Inferior parietal cortex (tissue), 1 donor: ENCODE measurements at regions not wholly inside any gene's neighbourhood (a gene's known extent, or its start where the extent isn't known, plus 50 kb on each side); places are given as distances from the start of the nearest gene placed in this dataset.
A peak's percentile ranks its signal among the peaks of the same experiment; 100 is the strongest.

ENCODE experiments used
- DNase-seq: peaks from one replicate; pipeline ENCODE4 v3.0.0-alpha.2; 2016; ENCODE audit errors: extremely low spot score

DNA sequence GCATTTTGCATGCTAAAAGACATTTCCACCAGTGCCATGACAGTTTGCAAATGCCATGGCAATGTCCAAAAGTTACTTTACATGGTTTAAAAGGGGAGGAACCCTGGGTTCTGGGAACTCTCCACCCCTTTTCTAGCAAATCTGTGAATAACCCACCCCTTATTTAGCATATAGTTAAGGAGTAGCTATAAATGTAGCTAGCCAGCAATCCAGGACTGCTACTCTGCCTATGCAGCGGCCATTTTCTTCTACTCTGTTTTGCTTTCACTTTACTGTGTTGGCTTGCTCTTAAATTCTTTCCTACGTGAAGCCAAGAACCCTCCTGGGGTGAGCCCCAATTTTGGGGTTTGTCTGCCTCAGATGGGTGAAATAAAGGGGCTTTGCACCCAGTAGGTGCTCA, 141.0 kb downstream of the PTPN11 start:
- DNase-seq: no peak

DNA sequence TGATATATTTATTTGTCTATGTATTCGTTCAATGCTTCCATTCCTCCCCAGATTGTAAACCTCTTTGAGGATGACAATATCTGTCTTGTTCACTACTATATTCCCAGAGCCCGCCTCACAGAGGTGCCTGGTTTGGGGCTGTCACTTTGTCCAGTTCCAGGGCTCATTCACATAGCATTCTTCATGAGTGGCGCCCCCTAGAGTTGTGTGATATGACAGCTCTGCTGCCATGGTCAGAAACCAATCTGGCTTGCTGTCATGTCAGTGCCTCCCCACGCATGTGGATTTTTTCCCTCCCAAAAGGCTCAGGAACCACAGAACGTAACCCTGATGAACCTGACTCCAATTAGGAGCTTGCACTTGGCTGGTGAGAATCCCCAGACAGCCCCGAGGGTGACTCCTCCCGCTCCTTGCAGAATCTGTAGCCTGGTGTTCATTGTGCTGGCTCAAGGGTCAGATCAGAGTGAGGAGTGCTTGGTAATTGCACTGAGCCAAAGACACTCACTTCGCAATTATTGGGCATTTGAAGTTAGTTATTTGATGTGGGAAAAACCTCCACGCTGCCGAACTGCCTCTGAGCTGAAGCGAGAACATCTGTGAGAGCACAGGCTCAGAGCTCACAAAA, 145.5 kb downstream of the PTPN11 start:
- DNase-seq: no peak

DNA sequence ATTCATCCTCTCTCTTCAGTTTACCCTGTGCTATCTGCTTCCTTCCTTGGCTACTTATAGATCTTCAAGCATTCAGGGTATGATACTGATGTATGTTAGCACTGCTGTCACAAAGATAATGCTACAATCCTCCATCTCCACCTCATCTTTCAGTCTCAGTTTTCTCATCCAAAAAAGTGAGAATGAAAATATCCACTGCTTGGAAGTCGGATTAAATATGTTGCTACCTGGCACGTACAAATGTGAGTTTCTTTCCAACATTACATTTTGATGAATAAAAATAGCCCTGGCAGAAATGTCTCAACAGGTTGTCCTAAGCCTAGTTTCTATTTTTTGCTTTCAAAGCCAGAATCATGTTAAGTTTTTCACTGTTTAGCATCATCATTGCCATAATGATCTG, 149.9 kb downstream of the PTPN11 start:
- DNase-seq: no peak

DNA sequence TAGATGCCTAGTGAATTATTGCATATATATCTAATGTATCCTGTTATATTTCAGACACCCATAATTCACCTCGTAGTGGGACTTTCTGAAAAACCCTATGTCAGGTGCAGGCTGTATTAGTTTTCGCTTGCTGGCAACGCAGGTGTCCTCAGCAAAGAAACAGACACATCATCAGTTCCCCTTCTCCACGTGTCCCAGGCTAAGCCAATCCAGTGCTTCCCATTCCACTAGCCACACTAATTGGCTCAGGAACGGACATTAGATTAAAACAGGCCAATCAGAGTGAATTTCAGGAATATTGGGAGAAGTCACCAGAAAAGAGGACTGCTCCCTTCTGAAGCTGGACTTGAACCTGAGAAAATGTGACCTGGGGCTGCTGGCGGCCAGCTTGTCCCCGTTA, 151.3 kb downstream of the PTPN11 start:
- no peak for DNase-seq

DNA sequence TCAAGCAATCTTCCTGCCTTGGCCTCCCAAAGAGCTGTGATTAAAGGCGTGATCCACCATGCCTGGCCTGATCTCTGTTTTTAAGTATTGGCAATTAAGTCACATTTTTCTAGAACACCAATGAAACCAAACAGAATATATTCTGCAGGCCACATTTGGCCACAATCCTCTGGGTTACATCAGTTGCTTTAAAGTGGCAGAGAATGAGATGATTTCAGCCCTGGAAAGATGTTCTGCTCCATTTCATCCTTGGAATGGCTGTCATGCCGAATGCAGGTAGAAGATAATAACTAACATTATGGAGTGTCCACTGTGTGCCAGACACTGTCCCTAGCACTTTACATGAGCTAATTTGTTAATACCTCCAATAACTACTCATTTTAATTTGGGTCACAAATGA, 154.4 kb downstream of the PTPN11 start:
- no peak for DNase-seq

DNA sequence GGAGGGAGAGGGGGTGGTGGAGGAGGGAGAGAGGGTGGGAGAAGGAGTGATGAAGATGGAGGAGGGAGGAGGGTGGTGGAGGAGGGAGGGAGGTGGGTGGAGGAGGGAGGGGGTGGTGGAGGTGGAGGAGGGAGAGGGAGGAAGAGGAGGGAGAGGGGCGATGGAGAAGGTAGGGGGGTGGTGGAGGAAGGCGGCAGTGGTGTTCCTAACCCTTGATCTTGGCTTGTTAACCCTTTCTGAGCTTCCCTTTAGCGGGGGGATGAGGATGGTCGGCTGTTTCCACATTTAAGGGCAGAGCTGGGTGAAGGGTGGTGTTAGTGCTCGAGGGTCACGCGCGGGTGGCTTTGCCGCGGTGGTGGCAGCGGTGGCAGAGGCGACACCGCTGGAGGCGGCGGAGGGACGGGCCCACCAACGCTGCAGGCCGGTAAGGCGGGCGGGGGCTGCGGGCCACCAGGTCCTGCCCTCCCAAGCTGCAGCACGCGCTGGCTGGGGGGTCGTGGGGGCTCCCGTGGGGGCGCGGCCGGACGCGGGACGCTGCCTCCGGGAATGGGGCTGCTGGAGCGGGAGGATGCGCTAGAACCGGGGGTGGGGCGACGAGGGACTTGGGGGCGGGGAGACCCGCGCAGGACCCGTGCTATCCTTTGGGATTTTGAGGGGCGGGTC, 156.3 kb downstream of the PTPN11 start:
- DNase-seq: no peak

DNA sequence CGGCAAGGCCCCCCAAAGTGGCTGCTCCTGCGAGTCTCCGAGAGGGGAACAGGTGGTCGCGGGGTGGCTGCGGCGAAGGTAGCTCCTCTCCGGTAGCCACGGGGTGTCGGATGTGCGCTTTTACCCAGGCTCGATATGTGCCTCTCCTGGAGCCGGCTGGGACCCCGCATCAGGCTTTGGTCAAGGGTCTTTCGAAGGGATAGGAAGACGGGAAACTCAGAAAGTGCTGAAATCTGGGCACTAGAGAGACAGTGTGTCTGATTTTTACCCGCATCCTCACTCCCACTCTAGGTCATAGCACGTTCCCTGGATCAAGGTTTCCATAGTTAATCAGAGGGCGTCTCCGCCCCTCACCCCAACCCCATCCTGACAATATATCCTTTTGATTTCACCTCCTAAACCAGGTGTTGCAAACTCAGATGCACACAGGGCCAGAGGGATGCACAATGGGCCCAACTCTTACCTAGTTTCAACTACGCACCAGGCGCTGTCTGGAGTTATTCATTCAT, 156.9 kb downstream of the PTPN11 start:
- no peak for DNase-seq

DNA sequence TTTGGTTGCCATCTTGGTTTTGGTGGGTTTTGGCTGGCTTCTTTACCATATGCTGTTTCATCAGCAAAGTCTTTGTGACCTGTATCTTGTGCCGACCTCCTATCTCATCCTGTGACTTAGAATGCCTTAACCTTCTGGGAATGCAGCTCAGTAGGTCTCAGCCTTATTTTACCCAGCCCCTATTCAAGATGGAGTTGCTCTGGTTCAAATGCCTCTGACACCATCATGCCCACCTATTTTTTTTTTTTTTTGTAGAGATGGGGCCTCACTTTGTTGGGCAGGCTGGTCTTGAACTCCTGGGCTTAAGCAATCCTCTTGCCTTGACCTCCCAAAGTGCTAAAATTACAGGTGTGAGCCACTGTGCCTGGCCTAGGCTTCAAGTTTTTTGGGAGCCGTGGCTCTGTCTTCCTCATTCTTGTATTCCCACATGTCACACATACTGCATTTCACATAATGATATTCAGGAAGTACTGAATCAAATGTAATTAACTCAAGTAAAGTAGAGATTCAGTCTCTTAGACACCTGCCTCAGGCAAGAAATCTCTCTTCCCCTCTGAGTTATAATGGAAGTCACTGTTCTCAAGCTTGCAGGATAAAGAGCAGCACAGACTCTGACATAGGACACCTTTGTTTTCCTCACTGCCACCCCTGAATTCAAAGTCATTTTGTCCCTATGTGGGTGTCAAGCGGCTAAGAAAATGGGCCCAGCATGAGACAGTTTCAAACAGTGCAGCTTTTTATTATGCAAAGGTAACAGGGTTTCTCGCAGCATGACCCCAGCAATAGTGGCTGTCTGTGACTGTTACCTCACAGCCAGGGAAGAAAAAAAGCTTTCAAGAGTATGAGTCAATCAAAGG, 159.0 kb downstream of the PTPN11 start:
- no peak for DNase-seq

DNA sequence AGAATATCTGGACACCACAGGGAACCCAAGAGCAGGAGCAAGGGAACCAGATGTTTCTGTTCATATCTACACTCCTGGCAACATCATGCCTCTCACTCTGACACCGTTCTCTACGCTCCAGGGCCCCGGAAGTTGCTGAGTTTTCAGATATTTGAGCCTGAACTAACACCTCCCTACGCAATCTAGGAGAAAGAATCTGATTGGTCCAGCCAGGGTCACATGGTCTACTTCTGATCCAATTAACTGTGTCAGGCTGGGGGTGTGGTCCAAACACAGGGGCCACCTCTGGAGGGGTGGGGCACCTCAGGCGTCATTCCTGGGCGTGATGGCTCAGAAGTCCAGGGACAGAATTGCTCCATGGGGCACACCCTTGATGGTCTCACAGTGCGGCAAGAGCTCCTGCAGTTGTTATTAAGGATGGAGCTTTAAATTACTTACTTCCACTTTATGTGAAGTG, 165.5 kb downstream of the PTPN11 start:
- no peak for DNase-seq

DNA sequence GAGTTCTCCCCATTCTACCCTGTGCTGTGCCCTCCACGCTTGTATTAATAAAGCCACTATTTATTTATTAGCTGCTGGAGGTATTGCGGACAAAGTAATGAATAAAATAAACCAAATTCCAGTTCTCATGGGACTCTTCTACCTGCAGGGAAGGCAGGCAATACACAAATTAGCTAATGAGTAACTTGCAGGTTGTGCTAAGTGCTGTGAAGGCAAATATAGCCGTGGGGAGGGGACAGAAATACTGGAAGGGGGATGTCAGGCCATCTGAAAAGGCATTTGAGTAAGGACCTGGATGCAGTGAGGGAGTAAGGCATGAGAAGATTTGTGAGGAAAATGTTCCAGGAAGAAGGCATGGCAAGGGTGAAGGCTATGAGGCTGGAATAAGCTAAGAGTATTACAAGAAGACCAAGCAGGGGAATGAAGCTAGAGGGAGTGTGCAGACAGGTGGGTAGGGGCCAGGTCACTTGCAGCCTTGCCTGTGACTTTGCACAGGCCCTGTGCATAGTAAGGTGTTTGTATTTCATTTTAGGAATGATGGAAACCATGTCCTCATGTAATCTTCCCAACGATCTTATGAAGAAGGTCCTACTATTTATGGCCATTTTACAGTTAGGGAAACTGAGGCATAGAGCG, 167.5 kb downstream of the PTPN11 start:
- DNase-seq: no peak

DNA sequence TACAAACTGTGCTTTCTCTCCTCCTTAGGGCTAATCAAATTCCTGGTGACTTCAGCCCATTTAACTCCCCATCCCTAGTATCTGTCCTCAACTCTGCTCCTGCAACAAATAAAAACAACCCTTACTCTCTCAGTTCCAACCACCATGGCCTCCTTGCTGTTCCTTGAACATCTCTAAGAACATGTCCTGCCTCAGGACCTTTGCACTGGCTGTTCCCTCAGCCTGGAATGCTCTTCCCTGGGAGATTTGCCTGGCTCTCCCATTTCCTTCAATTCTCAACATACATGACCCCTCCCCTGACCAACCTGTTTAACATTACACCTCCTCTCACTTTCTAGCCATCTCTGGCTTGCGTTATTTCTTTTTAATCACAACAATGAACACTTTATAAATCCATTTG, 170.5 kb downstream of the PTPN11 start:
- DNase-seq: no peak

DNA sequence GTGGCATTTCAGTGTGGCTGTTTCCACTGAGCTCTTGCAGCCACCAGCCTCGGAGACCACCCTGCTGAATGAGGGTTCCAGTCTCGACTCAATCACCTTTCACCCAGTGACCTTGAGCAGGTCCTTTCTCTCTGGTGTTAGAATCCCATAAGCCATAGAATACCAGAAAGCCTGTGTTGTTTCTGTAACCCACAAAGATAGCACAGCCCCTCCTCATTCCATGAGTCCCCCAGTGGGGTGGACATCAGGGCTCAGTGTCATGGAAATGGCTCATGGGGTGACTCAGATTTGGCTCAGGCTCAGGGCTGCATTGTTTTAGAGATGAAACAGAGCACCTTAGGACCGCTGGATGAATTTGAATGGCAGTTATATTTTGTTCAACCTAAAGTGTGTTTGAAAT, 171.5 kb downstream of the PTPN11 start:
- no peak for DNase-seq

DNA sequence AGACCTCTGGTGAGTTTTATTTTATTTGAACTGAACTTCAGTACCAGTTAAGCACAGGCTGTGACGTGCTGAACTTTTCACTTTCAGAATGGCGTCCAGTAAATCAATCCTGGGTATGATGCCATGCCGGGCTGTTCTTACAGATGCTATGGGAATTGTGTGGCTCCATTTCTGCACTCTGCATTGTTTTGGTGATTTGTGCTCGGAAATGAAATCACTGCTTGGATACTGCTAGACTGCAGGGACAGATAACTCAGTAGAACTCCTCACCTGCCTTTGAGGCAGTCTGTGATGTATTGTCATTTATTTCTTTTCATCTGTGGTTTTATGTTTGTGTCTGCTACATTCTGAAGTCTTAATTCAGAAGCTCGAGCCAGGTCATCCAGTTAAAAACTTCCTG, 172.7 kb downstream of the PTPN11 start:
- DNase-seq: no peak

DNA sequence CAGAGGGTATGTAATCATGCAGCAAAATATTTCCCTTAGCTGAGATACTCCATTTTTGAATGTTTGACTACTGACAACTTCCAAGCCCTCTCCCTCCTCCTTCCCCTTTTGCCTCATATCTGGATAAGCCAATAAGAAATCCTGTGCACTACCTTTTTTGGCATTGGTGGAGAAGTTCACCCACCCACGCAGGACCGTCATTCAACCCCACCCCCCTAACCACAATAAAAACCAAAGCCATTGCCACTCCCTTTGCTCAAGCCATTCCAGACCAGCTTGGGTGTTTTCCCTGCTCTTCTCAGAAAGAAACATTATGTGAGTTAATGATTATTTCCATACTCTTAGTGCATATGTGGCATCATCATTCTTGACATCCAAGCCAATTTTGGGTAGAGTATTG, 176.7 kb downstream of the PTPN11 start:
- no peak for DNase-seq

DNA sequence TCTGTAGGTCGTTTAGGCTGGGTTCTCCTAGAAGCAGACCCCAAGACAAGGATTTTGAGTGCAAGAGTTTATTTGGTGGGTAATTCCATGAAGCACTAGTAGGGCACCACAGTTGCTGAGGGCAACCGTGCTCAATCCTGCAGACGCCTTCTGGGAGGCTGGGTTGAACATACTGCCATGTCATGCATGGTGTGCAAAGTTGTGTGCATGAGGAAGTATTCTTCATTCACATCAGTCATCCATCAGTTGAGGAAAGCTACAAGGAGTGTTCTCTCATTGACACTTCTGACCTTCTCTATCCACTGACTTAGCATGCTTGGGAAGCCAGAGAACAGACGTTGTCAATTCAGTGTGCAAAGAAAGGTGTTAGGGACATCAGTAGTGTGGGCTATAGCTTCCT, 179.2 kb downstream of the PTPN11 start:
- no peak for DNase-seq

DNA sequence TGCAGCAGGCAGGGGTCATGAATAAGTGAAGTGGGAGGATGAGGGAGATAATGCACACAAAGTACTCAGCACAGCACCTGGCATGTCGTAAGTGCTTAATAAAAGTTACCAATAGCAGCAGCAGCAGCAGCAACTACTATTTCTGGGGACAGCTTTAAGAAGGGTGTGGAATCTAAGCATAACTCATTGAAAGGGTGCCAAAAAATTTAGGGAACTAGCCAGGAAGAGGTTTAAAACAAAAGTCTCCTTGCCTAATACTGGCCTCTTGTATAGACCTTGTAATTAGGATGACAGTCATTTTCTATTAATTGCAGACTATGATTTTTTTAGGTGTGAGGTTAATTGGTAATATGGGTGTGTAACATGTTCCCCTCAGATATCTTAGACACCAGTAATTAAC, 179.9 kb downstream of the PTPN11 start:
- DNase-seq: no peak

DNA sequence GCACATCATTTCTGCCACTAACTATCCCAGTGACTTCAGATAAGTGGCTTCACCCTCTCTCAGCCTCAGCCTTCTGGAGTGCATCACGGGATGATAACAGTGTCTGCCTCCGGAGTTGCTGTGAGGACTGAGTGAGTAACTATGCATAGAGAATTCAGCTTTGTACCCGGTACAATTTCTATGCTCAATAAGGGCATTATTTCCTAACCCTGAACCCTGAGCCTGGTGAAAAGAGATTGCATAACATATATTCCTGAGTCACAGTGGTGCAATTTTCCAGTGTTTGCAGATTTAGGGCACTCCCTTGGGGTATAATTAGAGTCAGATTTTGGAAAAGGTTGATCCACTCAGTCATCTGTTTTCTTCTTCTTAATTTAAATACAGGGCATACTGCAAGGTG, 181.1 kb downstream of the PTPN11 start:
- no peak for DNase-seq

DNA sequence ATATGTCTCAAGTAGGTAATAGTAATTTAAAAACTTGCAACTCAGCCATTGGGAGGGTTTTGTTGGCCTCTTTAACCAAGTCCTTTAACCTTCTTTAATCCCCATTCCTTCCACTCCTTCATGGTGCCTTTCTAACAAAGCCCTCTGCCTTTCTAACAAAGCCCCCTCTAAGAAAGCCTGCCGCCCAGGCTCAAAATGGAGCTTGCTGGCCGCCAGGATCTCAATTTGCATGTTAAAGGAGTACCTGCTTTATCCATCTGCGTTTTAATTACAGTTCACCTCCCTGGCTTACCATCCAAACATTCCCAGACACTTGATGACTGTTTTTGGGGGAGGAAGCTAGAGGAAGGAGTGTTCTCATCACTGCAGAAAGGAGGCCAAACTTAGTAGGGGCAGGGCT, 183.4 kb downstream of the PTPN11 start:
- no peak for DNase-seq

DNA sequence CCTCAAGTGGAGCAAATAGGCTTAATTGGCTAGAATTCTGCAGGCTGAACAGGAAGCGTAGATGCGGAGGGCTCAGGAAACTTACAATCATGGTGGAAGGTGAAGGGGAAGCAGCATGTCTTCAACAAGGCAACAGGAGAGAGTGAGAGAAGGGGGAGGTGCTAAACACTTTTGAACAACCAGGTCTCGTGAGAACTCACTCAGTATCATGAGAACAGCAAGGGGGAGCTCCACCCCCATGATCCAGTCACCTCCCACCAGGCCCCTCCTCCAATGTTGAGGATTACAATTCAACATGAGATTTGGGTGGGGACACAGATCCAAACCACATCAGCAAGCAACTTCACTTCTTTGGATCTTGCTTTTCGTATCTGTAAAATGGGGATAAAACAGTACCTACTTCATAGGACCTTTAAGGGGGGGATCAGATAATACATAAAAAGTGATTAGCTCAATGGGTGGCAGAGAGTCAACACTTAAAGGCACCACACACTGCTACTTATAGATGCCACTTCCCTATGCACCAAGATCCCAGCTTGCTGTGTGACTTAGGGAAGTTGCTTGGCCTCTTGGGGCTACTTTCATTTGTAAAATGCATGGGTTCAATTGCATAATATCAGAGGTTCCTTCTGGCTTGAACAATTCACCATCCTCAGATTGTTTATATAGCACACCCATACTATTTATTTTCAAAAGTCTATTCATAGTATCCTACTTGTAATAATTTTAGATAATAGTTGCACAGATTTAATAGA, 184.8 kb upstream of the RPH3A start:
- DNase-seq: no peak

DNA sequence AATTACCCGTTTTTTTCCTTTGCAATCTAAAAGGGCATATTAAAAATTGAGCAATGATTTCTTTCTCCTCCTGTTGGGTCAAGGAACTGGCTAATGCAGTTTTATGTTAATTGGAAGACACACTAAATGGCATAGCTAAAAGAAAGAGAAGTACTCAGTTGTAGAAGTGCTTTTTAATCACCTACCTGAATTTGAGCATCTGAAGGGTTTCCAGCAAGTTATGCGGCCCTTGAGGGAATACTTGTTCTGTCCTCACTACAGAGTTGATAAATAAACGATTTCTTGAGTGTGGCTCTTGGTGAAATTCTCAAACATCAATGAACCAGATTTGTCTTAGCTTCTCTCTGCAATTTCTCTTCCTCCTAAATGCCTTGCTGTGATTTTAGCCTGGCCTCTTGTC, 184.1 kb upstream of the RPH3A start:
- no peak for DNase-seq

DNA sequence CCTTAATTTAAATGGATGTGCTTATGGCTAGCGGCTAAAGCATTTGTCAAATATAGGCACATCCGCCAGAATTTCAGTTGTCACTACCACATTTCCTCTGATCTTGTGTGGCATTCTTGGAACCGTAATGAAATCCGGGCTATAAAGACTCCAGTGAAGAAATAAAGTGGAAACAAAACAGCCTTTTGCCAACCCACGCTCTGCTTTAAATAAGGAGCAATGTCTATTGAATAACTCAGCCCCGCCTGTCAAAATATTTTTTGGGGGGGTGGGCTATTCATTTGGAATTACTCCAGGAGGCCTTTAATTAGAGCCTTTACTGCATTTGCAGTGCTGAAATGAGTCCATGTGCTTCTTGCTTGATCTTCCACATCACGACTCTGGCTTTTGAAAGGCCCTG, 179.6 kb upstream of the RPH3A start:
- peak; percentile 40 for DNase-seq

DNA sequence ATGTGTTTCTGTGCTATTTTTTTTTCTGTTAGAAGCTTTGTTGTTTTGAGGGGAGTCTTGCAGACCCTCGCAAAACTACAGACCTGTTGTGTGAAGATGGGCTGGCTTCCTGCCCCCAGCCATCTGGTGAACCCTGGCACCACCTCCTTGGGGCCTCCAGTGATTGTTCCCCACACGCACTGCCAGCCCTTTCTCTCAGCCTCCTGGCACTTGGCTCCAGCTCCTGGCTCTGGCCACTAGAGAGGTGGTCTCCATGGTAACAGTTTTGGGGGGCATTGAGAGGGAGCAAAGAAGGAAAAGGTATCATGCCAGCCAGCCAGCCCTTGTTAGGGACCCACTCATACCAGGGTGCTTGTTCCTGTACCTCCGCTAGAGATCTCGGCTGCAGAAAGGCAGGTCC, 176.4 kb upstream of the RPH3A start:
- no peak for DNase-seq
